RWPE1 (cell line): ENCODE measurements at regions not wholly inside any gene's neighbourhood (a gene's known extent, or its start where the extent isn't known, plus 50 kb on each side); places are given as distances from the start of the nearest gene placed in this dataset.
"Not testable (repeated sequence)": the region's sequence is repeated elsewhere in the genome, so short reads cannot be mapped to it uniquely, and the experiment has no call there.

ENCODE experiments used
- CTCF ChIA-PET: fragments of 350-600 bp; sonication (Branson Sonifier 250); formaldehyde crosslinking; extraction: SDS; loops from one replicate; lab custom pipeline; 2021; lab: Yijun Ruan, JAX
- POLR2A ChIA-PET: fragments of 400-600 bp; formaldehyde crosslinking; extraction: SDS; loops from one replicate; lab custom pipeline; 2020; ENCODE audit warnings: antibody characterized with exemption; ENCODE audit not compliant: low non-redundant PET; lab: Yijun Ruan, JAX
- DNase-seq: peaks from one replicate; pipeline ENCODE4 v3.0.0; 2012; ENCODE audit warnings: low spot score
- H3K27ac ChIP-seq: fragments of 450-650 bp; 2 replicates; pipeline ENCODE4 v1.5.1; 2017
- CTCF ChIP-seq: fragments of 450-650 bp; conservative IDR thresholded peaks from 2 replicates; pipeline ENCODE4 v1.5.1; 2017; ENCODE audit warnings: low read depth, mild to moderate bottlenecking

DNA sequence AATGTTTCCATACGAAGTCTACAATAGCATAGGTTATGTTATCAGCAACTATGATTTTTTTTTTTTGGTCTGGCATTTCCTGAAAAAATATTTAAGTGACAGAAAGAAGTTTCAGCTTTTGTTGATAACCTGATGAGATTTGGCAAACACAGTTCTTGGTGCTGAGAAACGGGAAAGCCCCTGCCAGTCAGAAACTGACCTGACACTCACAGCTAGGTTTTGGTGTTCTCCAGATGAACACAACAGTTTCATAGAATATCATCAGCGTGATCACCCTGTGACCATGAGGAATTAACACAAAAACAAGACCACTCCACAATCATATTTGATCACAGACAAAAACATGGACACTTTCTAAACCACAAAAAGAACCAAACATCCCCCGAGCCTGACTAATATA lies 152.5 kb upstream of the DCAF8L1 start:
- POLR2A ChIA-PET: no interaction called here
- DNase-seq: no peak

DNA sequence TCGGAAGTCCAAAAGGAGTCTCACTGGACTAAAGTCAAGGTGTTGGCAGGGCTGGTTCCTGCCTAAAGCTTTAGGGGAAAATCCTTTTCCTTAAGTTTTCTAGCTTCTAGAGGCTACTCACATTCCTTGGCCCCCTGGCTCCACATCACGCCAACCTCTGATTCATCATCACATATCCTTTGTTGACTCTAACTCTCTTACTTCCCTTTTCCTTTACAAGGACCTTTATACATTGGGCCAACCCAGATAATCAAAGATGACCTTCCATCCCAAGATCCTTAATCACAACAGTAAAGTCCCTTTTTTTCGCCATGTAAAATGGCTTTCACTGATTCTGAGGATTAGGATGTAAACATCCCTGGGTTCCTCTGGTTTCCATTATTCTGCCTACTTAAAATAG lies 146.4 kb upstream of the DCAF8L1 start:
- no peak overlapping the region for H3K27ac ChIP-seq
- no peak for DNase-seq
- CTCF ChIA-PET: interaction anchor here (1.2 kb wide), 1 partner anchor 50 kb away, joined by 6 read pairs; no protein-coding TSS in a partner anchor
- POLR2A ChIA-PET: no interaction called here
- TF ChIP-seq CTCF: no peak

More for the DNA sequence above, 152.5 kb upstream of the DCAF8L1 start:
- H3K27ac ChIP-seq: no peak overlapping the region
- CTCF ChIA-PET: no interaction called here
- TF ChIP-seq CTCF: no peak

GRCh38 chrX:28126886-28127285 lies 145.6 kb upstream of the DCAF8L1 start:
- no peak for TF ChIP-seq CTCF
- DNase-seq: no peak
- CTCF ChIA-PET: no interaction called here
- no peak overlapping the region for H3K27ac ChIP-seq
- POLR2A ChIA-PET: no interaction called here

DNA sequence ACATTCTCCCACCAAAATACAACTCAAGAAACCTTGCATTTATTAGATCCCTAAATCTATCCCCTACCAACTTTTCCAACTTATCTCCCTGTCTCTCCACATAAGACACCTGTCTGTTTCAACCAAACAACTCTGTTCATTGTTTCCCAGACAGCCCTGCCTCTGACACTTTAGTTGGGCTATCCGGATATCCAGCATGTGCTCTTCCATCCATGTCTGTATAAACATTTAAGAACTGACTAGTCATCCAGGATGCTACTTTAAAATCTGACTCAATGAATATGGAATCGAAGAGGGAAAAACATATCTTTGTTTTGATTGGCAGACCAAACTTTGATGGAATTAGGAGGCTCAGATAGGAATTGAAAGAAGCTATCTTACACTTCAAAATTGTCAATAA lies 143.2 kb upstream of the DCAF8L1 start:
- no peak for DNase-seq
- no peak overlapping the region for H3K27ac ChIP-seq
- CTCF ChIA-PET: interaction anchor here (0.7 kb wide), 1 partner anchor 186 kb away, joined by 3 read pairs; no protein-coding TSS in a partner anchor
- TF ChIP-seq CTCF: no peak
- POLR2A ChIA-PET: no interaction called here

- POLR2A ChIA-PET, CTCF ChIA-PET, H3K27ac ChIP-seq, DNase-seq: not testable (repeated sequence)
Observed at GRCh38 chrX:28120580-28121245, 139.5 kb upstream of the DCAF8L1 start.

- ChIA-PET CTCF (no interaction called here), POLR2A (no interaction called here)
- no peak overlapping the region for H3K27ac ChIP-seq
- peak; percentile 26 for DNase-seq
- TF ChIP-seq CTCF: no peak
Observed at GRCh38 chrX:28120072-28120471, 138.8 kb upstream of the DCAF8L1 start.

GRCh38 chrX:28108186-28108945 lies 127.1 kb upstream of the DCAF8L1 start:
- ChIA-PET CTCF (no interaction called here), POLR2A (no interaction called here)
- no peak for DNase-seq
- no peak overlapping the region for H3K27ac ChIP-seq
- TF ChIP-seq CTCF: no peak
